Stimulated activated CD8-positive, alpha-beta memory T cell treated with anti-CD3 and anti-CD28 coated beads, Interleukin-4, amount 100 ng/mL, for 48 hours (primary cell): ENCODE measurements at regions not wholly inside any gene's neighbourhood (a gene's known extent, or its start where the extent isn't known, plus 50 kb on each side); places are given as distances from the start of the nearest gene placed in this dataset.
"Not testable (repeated sequence)": the region's sequence is repeated elsewhere in the genome, so short reads cannot be mapped to it uniquely, and the experiment has no call there.

Source experiments
- DNase-seq: peaks from one replicate; pipeline ENCODE4 v3.0.0-alpha.2; 2020

- no peak for DNase-seq
Observed at GRCh38 chr4:53919535-53919934, 144.9 kb downstream of the CHIC2 start.

GRCh38 chr4:53917729-53918128 lies 146.7 kb downstream of the CHIC2 start:
- no peak for DNase-seq

GRCh38 chr4:53916431-53916889 lies 147.9 kb downstream of the CHIC2 start:
- no peak for DNase-seq

- peak; percentile 61 for DNase-seq
Observed at GRCh38 chr4:53914313-53915016, 149.9 kb downstream of the CHIC2 start.

- DNase-seq: no peak
Observed at GRCh38 chr4:53913771-53914170, 150.6 kb downstream of the CHIC2 start.

- DNase-seq: no peak
Observed at GRCh38 chr4:53912766-53913497, 151.5 kb downstream of the CHIC2 start.

- DNase-seq: no peak
Observed at GRCh38 chr4:53908661-53909078, 155.7 kb downstream of the CHIC2 start.

- no peak for DNase-seq
Observed at GRCh38 chr4:53907772-53908171, 156.6 kb downstream of the CHIC2 start.

- DNase-seq: no peak
Observed at GRCh38 chr4:53906606-53907190, 157.7 kb downstream of the CHIC2 start.

- no peak for DNase-seq
Observed at GRCh38 chr4:53905941-53906377, 158.4 kb downstream of the CHIC2 start.

GRCh38 chr4:53905276-53905940 lies 159.0 kb downstream of the CHIC2 start:
- DNase-seq: no peak

GRCh38 chr4:53902786-53903185 lies 161.6 kb downstream of the CHIC2 start:
- DNase-seq: no peak

GRCh38 chr4:53900271-53900649 lies 164.1 kb downstream of the CHIC2 start:
- no peak for DNase-seq

GRCh38 chr4:53899586-53900270 lies 164.7 kb downstream of the CHIC2 start:
- DNase-seq: no peak

GRCh38 chr4:53895137-53895536 lies 169.3 kb downstream of the CHIC2 start:
- DNase-seq: no peak

- no peak for DNase-seq
Observed at GRCh38 chr4:53890461-53890860, 173.9 kb downstream of the CHIC2 start.

GRCh38 chr4:53889326-53890055 lies 174.9 kb downstream of the CHIC2 start:
- no peak for DNase-seq

- DNase-seq: no peak
Observed at GRCh38 chr4:53886090-53886489, 178.3 kb downstream of the CHIC2 start.

GRCh38 chr4:53885668-53886067 lies 178.7 kb downstream of the CHIC2 start:
- DNase-seq: no peak

GRCh38 chr4:53877096-53877495 lies 187.3 kb downstream of the CHIC2 start:
- DNase-seq: not testable (repeated sequence)

- DNase-seq: no peak
Observed at GRCh38 chr4:53866055-53866454, 198.3 kb downstream of the CHIC2 start.

GRCh38 chr4:53865054-53865453 lies 199.4 kb downstream of the CHIC2 start:
- DNase-seq: no peak
